SKM-1 (cell line): ENCODE measurements at regions not wholly inside any gene's neighbourhood (a gene's known extent, or its start where the extent isn't known, plus 50 kb on each side); places are given as distances from the start of the nearest gene placed in this dataset.

ENCODE experiments used
- DNase-seq: peaks from one replicate; lab custom pipeline; 2025; ENCODE audit not compliant: unreplicated experiment; lab: John Stamatoyannopoulos, UW

GRCh38 chr6:165760803-165761185 is 97.8 kb upstream of the PDE10A start:
- DNase-seq: no peak

GRCh38 chr6:165760126-165760802 is 97.2 kb upstream of the PDE10A start:
- no peak for DNase-seq

- DNase-seq: no peak
Measured at GRCh38 chr6:165758441-165758840, 95.4 kb upstream of the PDE10A start.

- no peak for DNase-seq
Measured at GRCh38 chr6:165755583-165755982, 92.5 kb upstream of the PDE10A start.

- DNase-seq: no peak
Measured at GRCh38 chr6:165753506-165753905, 90.5 kb upstream of the PDE10A start.

- DNase-seq: no peak
Measured at GRCh38 chr6:165752451-165752850, 89.4 kb upstream of the PDE10A start.

GRCh38 chr6:165751486-165751885 is 88.4 kb upstream of the PDE10A start:
- no peak for DNase-seq

GRCh38 chr6:165749163-165749562 is 86.1 kb upstream of the PDE10A start:
- no peak for DNase-seq

GRCh38 chr6:165748390-165748789 is 85.3 kb upstream of the PDE10A start:
- DNase-seq: no peak

GRCh38 chr6:165747963-165748362 is 84.9 kb upstream of the PDE10A start:
- no peak for DNase-seq

GRCh38 chr6:165746331-165746730 is 83.3 kb upstream of the PDE10A start:
- DNase-seq: no peak

- no peak for DNase-seq
Measured at GRCh38 chr6:165745492-165745891, 82.5 kb upstream of the PDE10A start.

GRCh38 chr6:165744555-165745228 is 81.7 kb upstream of the PDE10A start:
- no peak for DNase-seq

GRCh38 chr6:165743366-165743898 is 80.4 kb upstream of the PDE10A start:
- DNase-seq: no peak

GRCh38 chr6:165742047-165742446 is 79.0 kb upstream of the PDE10A start:
- no peak for DNase-seq

GRCh38 chr6:165737396-165737795 is 74.4 kb upstream of the PDE10A start:
- DNase-seq: no peak

- DNase-seq: no peak
Measured at GRCh38 chr6:165735065-165735464, 72.0 kb upstream of the PDE10A start.

GRCh38 chr6:165733489-165733791 is 70.4 kb upstream of the PDE10A start:
- no peak for DNase-seq

- DNase-seq: no peak
Measured at GRCh38 chr6:165732696-165733488, 69.9 kb upstream of the PDE10A start.

- no peak for DNase-seq
Measured at GRCh38 chr6:165729307-165729936, 66.4 kb upstream of the PDE10A start.

- DNase-seq: no peak
Measured at GRCh38 chr6:165728216-165728615, 65.2 kb upstream of the PDE10A start.
